ENCODE measurements at regions not wholly inside any gene's neighbourhood (a gene's known extent, or its start where the extent isn't known, plus 50 kb on each side); places are given as distances from the start of the nearest gene placed in this dataset.
A peak's percentile ranks its signal among the peaks of the same experiment; 100 is the strongest.

- Histone ChIP-seq H3K79me2 (ENCODE audit: low read depth) (no peaks in the 10 kb centered on the region), H4K20me1 (ENCODE audit: low read depth) (no peaks in the 10 kb centered on the region), H3K4me2 (no peak overlapping the region), H3F3A (ENCODE audit: low read depth) (peaks cover 2% of the 10 kb centered on the region), H2AFZ (replicated peaks) (peak overlapping the region; percentile 26), H3K9me3 (ENCODE audit: low read depth) (no peaks in the 10 kb centered on the region), H3K4me1 (no peaks in the 10 kb centered on the region), H3K27me3 (no peaks in the 10 kb centered on the region), H3K4me3 (no peak overlapping the region), H3K27ac (no peak overlapping the region), H3K9ac (no peak overlapping the region), H3K36me3 (no peaks in the 10 kb centered on the region)
- no peak overlapping the region for H3K27ac Mint-ChIP-seq
- peaks cover 2% of the 10 kb centered on the region for H3K4me1 Mint-ChIP-seq
- no peaks in the 10 kb centered on the region for H3K36me3 Mint-ChIP-seq
- H3K9me3 Mint-ChIP-seq: no peaks in the 10 kb centered on the region
- DNase-seq (ENCODE audit: low spot score): no peak
- H3K27me3 Mint-ChIP-seq (ENCODE audit: insufficient read depth, low read depth): no peaks in the 10 kb centered on the region
- H3K4me3 Mint-ChIP-seq: no peak overlapping the region
- TF ChIP-seq, protein P1, sequence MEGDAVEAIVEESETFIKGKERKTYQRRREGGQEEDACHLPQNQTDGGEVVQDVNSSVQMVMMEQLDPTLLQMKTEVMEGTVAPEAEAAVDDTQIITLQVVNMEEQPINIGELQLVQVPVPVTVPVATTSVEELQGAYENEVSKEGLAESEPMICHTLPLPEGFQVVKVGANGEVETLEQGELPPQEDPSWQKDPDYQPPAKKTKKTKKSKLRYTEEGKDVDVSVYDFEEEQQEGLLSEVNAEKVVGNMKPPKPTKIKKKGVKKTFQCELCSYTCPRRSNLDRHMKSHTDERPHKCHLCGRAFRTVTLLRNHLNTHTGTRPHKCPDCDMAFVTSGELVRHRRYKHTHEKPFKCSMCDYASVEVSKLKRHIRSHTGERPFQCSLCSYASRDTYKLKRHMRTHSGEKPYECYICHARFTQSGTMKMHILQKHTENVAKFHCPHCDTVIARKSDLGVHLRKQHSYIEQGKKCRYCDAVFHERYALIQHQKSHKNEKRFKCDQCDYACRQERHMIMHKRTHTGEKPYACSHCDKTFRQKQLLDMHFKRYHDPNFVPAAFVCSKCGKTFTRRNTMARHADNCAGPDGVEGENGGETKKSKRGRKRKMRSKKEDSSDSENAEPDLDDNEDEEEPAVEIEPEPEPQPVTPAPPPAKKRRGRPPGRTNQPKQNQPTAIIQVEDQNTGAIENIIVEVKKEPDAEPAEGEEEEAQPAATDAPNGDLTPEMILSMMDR (IDR thresholded peaks at IDR 0.05): no peak
- no peak for TF ChIP-seq EZH2phosphoT487 (IDR thresholded peaks at IDR 0.05)
- TF ChIP-seq EZH2 (IDR thresholded peaks at IDR 0.05): no peak
Measured at GRCh38 chr1:38533772-38534472, 325.6 kb downstream of the RRAGC start.

GRCh38 chr1:38530957-38531356 is 328.6 kb downstream of the RRAGC start:
- Histone ChIP-seq H3K9ac (no peak overlapping the region), H2AFZ (replicated peaks) (no peak overlapping the region), H3K27ac (no peak overlapping the region), H3K9me3 (ENCODE audit: low read depth) (no peaks in the 10 kb centered on the region), H3K27me3 (no peaks in the 10 kb centered on the region), H3K4me1 (no peaks in the 10 kb centered on the region), H3F3A (ENCODE audit: low read depth) (no peaks in the 10 kb centered on the region), H4K20me1 (ENCODE audit: low read depth) (no peaks in the 10 kb centered on the region), H3K79me2 (ENCODE audit: low read depth) (no peaks in the 10 kb centered on the region), H3K4me3 (no peak overlapping the region), H3K4me2 (no peak overlapping the region), H3K36me3 (no peaks in the 10 kb centered on the region)
- Mint-ChIP-seq H3K27me3 (ENCODE audit: insufficient read depth, low read depth) (no peaks in the 10 kb centered on the region), H3K27ac (no peak overlapping the region), H3K4me1 (peaks cover 9% of the 10 kb centered on the region), H3K9me3 (no peaks in the 10 kb centered on the region), H3K4me3 (no peak overlapping the region), H3K36me3 (no peaks in the 10 kb centered on the region)
- DNase-seq (ENCODE audit: low spot score): no peak
- TF ChIP-seq EZH2 (IDR thresholded peaks at IDR 0.05) (no peak), EZH2phosphoT487 (IDR thresholded peaks at IDR 0.05) (no peak)
- TF ChIP-seq, protein P1 (IDR thresholded peaks at IDR 0.05): no peak

DNA sequence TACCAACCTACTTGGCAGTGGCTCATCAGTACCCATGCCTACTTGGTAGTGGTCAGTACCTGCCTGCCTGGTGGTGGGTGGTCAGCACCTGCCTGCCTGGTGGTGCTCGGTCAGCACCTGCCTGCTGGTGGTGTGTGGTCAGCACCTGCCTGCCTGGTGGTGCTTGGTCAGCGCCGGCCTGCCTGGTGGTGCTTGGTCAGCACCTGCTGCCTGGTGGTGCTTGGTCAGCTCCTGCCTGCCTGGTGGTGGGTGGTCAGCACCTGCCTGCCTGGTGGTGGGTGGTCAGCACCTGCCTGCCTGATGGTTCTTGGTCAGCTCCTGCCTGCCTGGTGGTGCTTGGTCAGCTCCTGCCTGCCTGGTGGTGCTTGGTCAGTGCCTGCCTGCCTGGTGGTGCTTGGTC is 329.6 kb downstream of the RRAGC start:
- Histone ChIP-seq H3K9ac (no peak overlapping the region), H3K4me3 (no peak overlapping the region), H3F3A (ENCODE audit: low read depth) (no peaks in the 10 kb centered on the region), H4K20me1 (ENCODE audit: low read depth) (no peaks in the 10 kb centered on the region), H3K4me2 (no peak overlapping the region), H3K27ac (no peak overlapping the region), H3K79me2 (ENCODE audit: low read depth) (no peaks in the 10 kb centered on the region), H3K4me1 (no peaks in the 10 kb centered on the region), H2AFZ (replicated peaks) (no peak overlapping the region), H3K9me3 (ENCODE audit: low read depth) (no peaks in the 10 kb centered on the region), H3K27me3 (no peaks in the 10 kb centered on the region), H3K36me3 (no peaks in the 10 kb centered on the region)
- Mint-ChIP-seq H3K4me1 (peaks cover 9% of the 10 kb centered on the region), H3K4me3 (no peak overlapping the region), H3K27me3 (ENCODE audit: insufficient read depth, low read depth) (no peaks in the 10 kb centered on the region), H3K36me3 (no peaks in the 10 kb centered on the region), H3K9me3 (no peaks in the 10 kb centered on the region), H3K27ac (no peak overlapping the region)
- no peak for TF ChIP-seq EZH2phosphoT487 (IDR thresholded peaks at IDR 0.05)
- TF ChIP-seq, protein P1 (IDR thresholded peaks at IDR 0.05): no peak
- no peak for TF ChIP-seq EZH2 (IDR thresholded peaks at IDR 0.05)
- no peak for DNase-seq (ENCODE audit: low spot score)
